ENCODE measurements at regions not wholly inside any gene's neighbourhood (a gene's known extent, or its start where the extent isn't known, plus 50 kb on each side); places are given as distances from the start of the nearest gene placed in this dataset.

GRCh38 chr2:193690572-193690971 is 1495.8 kb upstream of the TMEFF2 start:
- TF ChIP-seq CTCF (IDR thresholded peaks at IDR 0.05), result no peak
- ATAC-seq (ENCODE audit: low FRiP score) (no peak), DNase-seq (ENCODE audit: low spot score) (no peak)

GRCh38 chr2:193687195-193687594 is 1492.5 kb upstream of the TMEFF2 start:
- DNase-seq (ENCODE audit: low spot score) (no peak), ATAC-seq (ENCODE audit: low FRiP score) (no peak)
- TF ChIP-seq CTCF (IDR thresholded peaks at IDR 0.05), result no peak

- TF ChIP-seq CTCF (IDR thresholded peaks at IDR 0.05), result no peak
- ATAC-seq (ENCODE audit: low FRiP score) (no peak), DNase-seq (ENCODE audit: low spot score) (no peak)
Observed at GRCh38 chr2:193679847-193680246, 1485.1 kb upstream of the TMEFF2 start.

GRCh38 chr2:193670478-193670877 is 1475.7 kb upstream of the TMEFF2 start:
- no peak for TF ChIP-seq CTCF (IDR thresholded peaks at IDR 0.05)
- DNase-seq (ENCODE audit: low spot score) (no peak), ATAC-seq (ENCODE audit: low FRiP score) (no peak)

- DNase-seq (ENCODE audit: low spot score) (no peak), ATAC-seq (ENCODE audit: low FRiP score) (no peak)
- no peak for TF ChIP-seq CTCF (IDR thresholded peaks at IDR 0.05)
Observed at GRCh38 chr2:193668557-193669323, 1474.0 kb upstream of the TMEFF2 start.

GRCh38 chr2:193627927-193628272 is 1433.2 kb upstream of the TMEFF2 start:
- ATAC-seq (ENCODE audit: low FRiP score) (no peak), DNase-seq (ENCODE audit: low spot score) (no peak)
- TF ChIP-seq CTCF (IDR thresholded peaks at IDR 0.05), result no peak

GRCh38 chr2:193627187-193627926 is 1432.6 kb upstream of the TMEFF2 start:
- DNase-seq (ENCODE audit: low spot score) (no peak), ATAC-seq (ENCODE audit: low FRiP score) (no peak)
- TF ChIP-seq CTCF (IDR thresholded peaks at IDR 0.05), result no peak

All from omental fat pad (tissue), 3 donors.